Endothelial cell (in vitro differentiated cells): ENCODE measurements at regions not wholly inside any gene's neighbourhood (a gene's known extent, or its start where the extent isn't known, plus 50 kb on each side); places are given as distances from the start of the nearest gene placed in this dataset.

Experiments
- DNase-seq: peaks from one replicate; pipeline ENCODE4 v3.0.0; 2021; ENCODE audit warnings: low spot score
- H3K27ac Mint-ChIP-seq: one replicate; pipeline ENCODE4 v1.8.0; 2021; ENCODE audit warnings: mixed read lengths, inconsistent platforms; ENCODE audit not compliant: unreplicated experiment
- H3K27me3 Mint-ChIP-seq: one replicate; pipeline ENCODE4 v1.8.0; 2021; ENCODE audit warnings: mild to moderate bottlenecking, moderate library complexity, mixed read lengths, inconsistent platforms; ENCODE audit not compliant: unreplicated experiment
- H3K36me3 Mint-ChIP-seq: one replicate; pipeline ENCODE4 v1.8.0; 2021; ENCODE audit warnings: mild to moderate bottlenecking, low read depth, mixed read lengths, inconsistent platforms; ENCODE audit not compliant: unreplicated experiment
- H3K4me1 Mint-ChIP-seq: one replicate; pipeline ENCODE4 v1.8.0; 2021; ENCODE audit warnings: mild to moderate bottlenecking, mixed read lengths, inconsistent platforms; ENCODE audit not compliant: unreplicated experiment
- H3K4me3 Mint-ChIP-seq: one replicate; pipeline ENCODE4 v1.8.0; 2021; ENCODE audit warnings: mild to moderate bottlenecking, mixed read lengths, inconsistent platforms; ENCODE audit not compliant: unreplicated experiment
- H3K9me3 Mint-ChIP-seq: one replicate; pipeline ENCODE4 v1.8.0; 2021; ENCODE audit warnings: mixed read lengths, inconsistent platforms; ENCODE audit not compliant: unreplicated experiment
- CTCF ChIP-seq: fragments of 200-600 bp; sonication (generic); IDR thresholded peaks from one replicate; pipeline ENCODE4 v1.5.0; 2021; ENCODE audit warnings: antibody characterized with exemption; ENCODE audit not compliant: unreplicated experiment

- no peak for DNase-seq
- Mint-ChIP-seq H3K9me3 (no peaks in the 10 kb centered on the region), H3K27ac (peak overlapping the region; percentile 28), H3K4me3 (no peak overlapping the region), H3K36me3 (no peaks in the 10 kb centered on the region), H3K4me1 (no peaks in the 10 kb centered on the region), H3K27me3 (no peaks in the 10 kb centered on the region)
- TF ChIP-seq CTCF, result no peak
These were observed 161.0 kb downstream of the KCTD12 start for GRCh38 chr13:76725211-76725610.

- H3K27me3 Mint-ChIP-seq, result no peaks in the 10 kb centered on the region
- no peak for DNase-seq
- TF ChIP-seq CTCF, result no peak
- no peaks in the 10 kb centered on the region for H3K9me3 Mint-ChIP-seq
- H3K27ac Mint-ChIP-seq, result no peak overlapping the region
- H3K4me3 Mint-ChIP-seq, result no peak overlapping the region
- H3K36me3 Mint-ChIP-seq, result no peaks in the 10 kb centered on the region
- H3K4me1 Mint-ChIP-seq, result no peaks in the 10 kb centered on the region
These were observed 161.8 kb downstream of the KCTD12 start for GRCh38 chr13:76724421-76724820.

GRCh38 chr13:76723551-76724232, 162.5 kb downstream of the KCTD12 start:
- no peak for TF ChIP-seq CTCF
- Mint-ChIP-seq H3K27me3 (no peaks in the 10 kb centered on the region), H3K4me3 (no peak overlapping the region), H3K36me3 (no peaks in the 10 kb centered on the region), H3K4me1 (peaks cover 6% of the 10 kb centered on the region), H3K27ac (no peak overlapping the region), H3K9me3 (no peaks in the 10 kb centered on the region)
- DNase-seq, result no peak

- Mint-ChIP-seq H3K4me3 (no peak overlapping the region), H3K27me3 (no peaks in the 10 kb centered on the region), H3K9me3 (no peaks in the 10 kb centered on the region), H3K27ac (no peak overlapping the region), H3K4me1 (peaks cover 14% of the 10 kb centered on the region), H3K36me3 (no peaks in the 10 kb centered on the region)
- DNase-seq, result no peak
- TF ChIP-seq CTCF, result no peak
These were observed 163.4 kb downstream of the KCTD12 start for GRCh38 chr13:76722782-76723181.

- Mint-ChIP-seq H3K4me3 (no peak overlapping the region), H3K36me3 (no peaks in the 10 kb centered on the region), H3K27me3 (no peaks in the 10 kb centered on the region), H3K9me3 (no peaks in the 10 kb centered on the region), H3K27ac (no peak overlapping the region), H3K4me1 (peaks cover 14% of the 10 kb centered on the region)
- no peak for TF ChIP-seq CTCF
- DNase-seq, result no peak
These were observed 165.4 kb downstream of the KCTD12 start for GRCh38 chr13:76720821-76721220.
